B cell (primary cell): ENCODE measurements at regions not wholly inside any gene's neighbourhood (a gene's known extent, or its start where the extent isn't known, plus 50 kb on each side); places are given as distances from the start of the nearest gene placed in this dataset.

Experiments used
- ATAC-seq: fragments of 200-7000 bp; cut with Tn5 transposase; one replicate; pipeline ENCODE4 v1.10.0; 2021; ENCODE audit warnings: low read depth, mild to moderate bottlenecking, moderate number of reproducible peaks, moderate library complexity
- CTCF ChIA-PET: fragments of 350-600 bp; sonication (Branson Sonifier 250); formaldehyde crosslinking; loops from one replicate; lab custom pipeline; 2021; ENCODE audit warnings: antibody characterized with exemption, inconsistent platforms; lab: Charles Lee
- POLR2A ChIA-PET: fragments of 350-600 bp; sonication (Branson Sonifier 250); formaldehyde crosslinking; loops from one replicate; lab custom pipeline; 2021; ENCODE audit warnings: antibody characterized with exemption; lab: Charles Lee
- DNase-seq: peaks from one replicate; pipeline ENCODE4 v3.0.0; 2013
- H2AFZ ChIP-seq: 2 replicates; pipeline ENCODE4 v1.6.1; 2012; ENCODE audit warnings: mild to moderate bottlenecking, low read depth, low read length; ENCODE audit not compliant: insufficient read depth, poor library complexity, severe bottlenecking
- H3K27ac ChIP-seq, 2 donors: 1 replicate in 1 of 2; 2 replicates in 1 of 2; pipeline ENCODE4 v1.5.1; 2012 to 2013; ENCODE audit warnings: low read length in 2 of 2, mild to moderate bottlenecking in 2 of 2, moderate library complexity in 1 of 2
- H3K27me3 ChIP-seq, 4 experiments: fragments of 200-600 bp in 1 of 4; sonication (generic) in 1 of 4; replicated peaks in 1 of 4; 1 replicate in 2 of 4; 2 replicates in 2 of 4; pipeline versions ENCODE4 v1.6.1 to v1.7.0; 2013 to 2016; ENCODE audit warnings: low read length in 3 of 4, mild to moderate bottlenecking in 2 of 4, mixed read lengths in 1 of 4, moderate library complexity in 1 of 4; ENCODE audit not compliant: insufficient read depth in 4 of 4, control insufficient read depth in 3 of 4; ENCODE audit errors: control extremely low read depth in 1 of 4
- H3K36me3 ChIP-seq, 2 experiments: replicated peaks in 1 of 2; 1 replicate in 1 of 2; 2 replicates in 1 of 2; pipeline versions ENCODE4 v1.6.1 to v1.7.1; 2013; ENCODE audit warnings: low read length in 1 of 2; ENCODE audit not compliant: insufficient read depth in 2 of 2, control insufficient read depth in 1 of 2; ENCODE audit errors: control extremely low read depth in 1 of 2, extremely low read depth in 1 of 2
- H3K4me1 ChIP-seq, 2 donors: fragments of 200-600 bp in 1 of 2; sonication (generic) in 1 of 2; 1 replicate in 1 of 2; 2 replicates in 1 of 2; pipeline versions ENCODE4 v1.5.1 to v1.6.1; 2013 to 2017; ENCODE audit warnings: low read length in 2 of 2; ENCODE audit not compliant: control insufficient read depth in 2 of 2, insufficient read depth in 2 of 2
- H3K4me2 ChIP-seq: replicated peaks from 2 replicates; pipeline ENCODE3; 2012; ENCODE audit warnings: mild to moderate bottlenecking, low read depth, low read length; ENCODE audit not compliant: poor library complexity, severe bottlenecking
- H3K4me3 ChIP-seq, 5 experiments: fragments of 200-600 bp in 1 of 5; sonication (generic) in 1 of 5; 1 replicate in 3 of 5; 2 replicates in 2 of 5; pipeline versions ENCODE4 v1.5.1 to v1.7.0; 2011 to 2016; ENCODE audit warnings: low read length in 4 of 5, mild to moderate bottlenecking in 4 of 5, low read depth in 2 of 5, control low read depth in 1 of 5, moderate library complexity in 1 of 5; ENCODE audit not compliant: insufficient read depth in 1 of 5; ENCODE audit errors: control extremely low read depth in 1 of 5, extremely low read depth in 1 of 5
- H3K79me2 ChIP-seq: fragments of 200-600 bp; sonication (generic); one replicate; pipeline ENCODE4 v1.6.0; 2016; ENCODE audit warnings: low read length; ENCODE audit not compliant: control insufficient read depth, insufficient read depth
- H3K9ac ChIP-seq: fragments of 200-600 bp; sonication (generic); 2 replicates; pipeline ENCODE4 v1.6.1; 2017; ENCODE audit warnings: mild to moderate bottlenecking, low read length, moderate library complexity
- H3K9me3 ChIP-seq, 3 donors: one replicate each; pipeline versions ENCODE4 v1.6.1 to v1.7.1; 2013; ENCODE audit warnings: low read length in 2 of 3; ENCODE audit not compliant: control insufficient read depth in 2 of 3, insufficient read depth in 1 of 3; ENCODE audit errors: control extremely low read depth in 1 of 3
- H4K20me1 ChIP-seq: 2 replicates; pipeline ENCODE4 v1.6.0; 2012; ENCODE audit warnings: mild to moderate bottlenecking, low read length; ENCODE audit not compliant: insufficient read depth, control insufficient read depth, poor library complexity, severe bottlenecking
- H3K27ac Mint-ChIP-seq: one replicate; pipeline ENCODE4 v1.8.0; 2021; ENCODE audit warnings: mixed read lengths
- H3K27me3 Mint-ChIP-seq: one replicate; pipeline ENCODE4 v1.8.0; 2021; ENCODE audit warnings: mixed read lengths
- H3K4me1 Mint-ChIP-seq: one replicate; pipeline ENCODE4 v1.8.0; 2021; ENCODE audit warnings: mixed read lengths
- H3K4me3 Mint-ChIP-seq: one replicate; pipeline ENCODE4 v1.8.0; 2021; ENCODE audit warnings: mixed read lengths
- H3K9me3 Mint-ChIP-seq: one replicate; pipeline ENCODE4 v1.8.0; 2022; ENCODE audit warnings: mixed read lengths; ENCODE audit not compliant: insufficient read depth
- CTCF ChIP-seq: fragments of 200-600 bp; IDR thresholded peaks from one replicate; pipeline ENCODE4 v1.8.0; 2022; ENCODE audit warnings: antibody characterized with exemption, mild to moderate bottlenecking
- EZH2 ChIP-seq: IDR thresholded peaks from 2 replicates; pipeline ENCODE4 v1.6.1; 2012; ENCODE audit warnings: borderline replicate concordance, low read depth, mild to moderate bottlenecking, moderate library complexity, low read length; ENCODE audit not compliant: insufficient read depth, poor library complexity, severe bottlenecking
- WGBS: methylation state at CpG from one replicate; pipeline ENCODE4 v1.1.5; 2013; ENCODE audit warnings: missing lambda C conversion rate; ENCODE audit not compliant: insufficient coverage; 5-methylcytosine and 5-hydroxymethylcytosine counted together
- intact Hi-C: fragments of 100-400 bp; cut with micrococcal nuclease; formaldehyde crosslinking; loops from one replicate; pipeline ENCODE4 v1.10.0; 2022

DNA sequence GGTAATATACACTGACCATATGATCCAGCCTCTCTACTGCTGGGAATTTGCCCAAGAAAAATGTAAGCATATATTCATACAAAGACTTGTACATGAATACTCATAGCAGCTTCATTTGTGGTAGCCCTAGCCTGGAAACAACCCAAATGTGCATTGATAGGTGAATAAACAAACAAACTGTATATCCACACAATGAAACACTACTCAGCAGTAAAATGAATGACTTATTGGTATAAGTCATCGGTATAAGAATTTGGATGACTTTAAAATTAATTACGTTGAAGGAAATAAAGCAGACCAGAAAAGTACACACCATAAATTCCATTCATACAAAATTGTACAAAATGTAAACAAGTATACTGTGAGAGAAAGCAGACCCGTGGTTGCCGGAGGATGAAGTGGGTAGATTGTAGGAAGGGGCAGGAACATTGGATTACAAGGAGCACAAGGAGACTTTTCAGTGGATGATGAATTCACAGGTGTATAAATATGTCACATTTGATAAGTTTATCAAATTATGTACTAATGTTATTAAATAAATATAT is 376.7 kb downstream of the TDRD15 start:
- Histone ChIP-seq H3K4me1 (no peaks in the 10 kb centered on the region), H3K9ac (no peak overlapping the region), H3K27ac (no peak overlapping the region), H3K36me3 (no peaks in the 10 kb centered on the region), H2AFZ (no peak overlapping the region), H3K4me3 (no peak overlapping the region), H3K27me3 (no peaks in the 10 kb centered on the region), H4K20me1 (no peaks in the 10 kb centered on the region), H3K79me2 (no peaks in the 10 kb centered on the region), H3K9me3 (peaks cover 0 to 4% (median 0%) of the 10 kb centered on the region in 3 donors), H3K4me2 (no peak overlapping the region)
- intact Hi-C loops, result no loop called here
- Mint-ChIP-seq H3K4me3 (no peak overlapping the region), H3K4me1 (no peaks in the 10 kb centered on the region), H3K27me3 (no peaks in the 10 kb centered on the region), H3K9me3 (no peaks in the 10 kb centered on the region), H3K27ac (no peak overlapping the region)
- DNase-seq, result no peak
- ATAC-seq, result no peak
- CTCF ChIA-PET, result no interaction called here
- no CpG with 5 or more reads among the region's 4 CpGs for WGBS
- POLR2A ChIA-PET, result no interaction called here
- TF ChIP-seq CTCF (no peak), EZH2 (no peak)

DNA sequence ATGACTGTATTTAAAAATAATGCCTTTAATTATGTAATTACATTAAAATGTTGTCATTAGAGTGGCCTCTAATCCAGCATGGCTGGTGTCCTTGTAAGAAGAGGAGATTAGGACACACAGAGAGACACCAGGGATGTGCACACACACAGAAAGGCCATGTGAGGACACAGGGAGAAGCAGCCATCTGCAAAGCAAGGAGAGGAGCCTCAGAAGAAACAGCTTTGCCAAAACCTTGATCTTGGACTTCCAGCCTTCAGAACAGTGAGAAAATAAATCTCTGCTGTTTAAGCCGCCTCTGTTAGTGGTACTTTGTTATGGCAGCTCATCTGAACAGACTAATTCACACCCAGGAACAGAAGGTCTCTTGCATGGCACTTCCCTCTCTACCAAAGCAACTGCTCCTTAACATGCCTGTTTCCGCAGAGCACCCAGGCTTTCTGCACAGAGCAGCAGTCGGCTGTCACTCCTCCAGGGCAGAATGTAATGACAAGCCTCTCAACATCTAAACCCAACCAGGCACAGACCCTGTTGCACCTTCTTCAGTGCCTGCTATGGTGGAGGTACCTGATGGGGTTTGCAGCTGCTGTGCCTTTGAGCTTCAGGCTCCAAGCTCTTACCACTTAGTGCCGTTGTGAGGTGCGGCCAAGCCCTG is 377.7 kb downstream of the TDRD15 start:
- H3K27ac Mint-ChIP-seq, result no peak overlapping the region

More for the DNA sequence above, 377.7 kb downstream of the TDRD15 start:
- CTCF ChIA-PET, result no interaction called here
- 77% methylated on average over 5 of the region's 5 CpGs for WGBS
- no peak for TF ChIP-seq CTCF
- TF ChIP-seq EZH2, result no peak
- no peak for ATAC-seq
- Histone ChIP-seq H3K27me3 (no peaks in the 10 kb centered on the region), H3K27ac (no peak overlapping the region), H3K79me2 (no peaks in the 10 kb centered on the region), H4K20me1 (no peaks in the 10 kb centered on the region), H3K4me2 (no peak overlapping the region), H3K9me3 (peaks cover 0 to 4% (median 0%) of the 10 kb centered on the region in 3 donors), H3K4me3 (no peak overlapping the region), H2AFZ (no peak overlapping the region), H3K36me3 (no peaks in the 10 kb centered on the region), H3K9ac (no peak overlapping the region), H3K4me1 (no peaks in the 10 kb centered on the region)
- no peak for DNase-seq
- POLR2A ChIA-PET, result no interaction called here
- Mint-ChIP-seq H3K9me3 (no peaks in the 10 kb centered on the region), H3K27me3 (no peaks in the 10 kb centered on the region), H3K4me3 (no peak overlapping the region), H3K4me1 (no peaks in the 10 kb centered on the region)
- intact Hi-C loops, result no loop called here
